ENCODE measurements at regions not wholly inside any gene's neighbourhood (a gene's known extent, or its start where the extent isn't known, plus 50 kb on each side); places are given as distances from the start of the nearest gene placed in this dataset.
"Not testable (repeated sequence)": the region's sequence is repeated elsewhere in the genome, so short reads cannot be mapped to it uniquely, and the experiment has no call there.

GRCh38 chr14:89473569-89473968 lies 56.5 kb upstream of the FOXN3 start:
- no peak for DNase-seq (ENCODE audit: low spot score in 2 of 2)
- WGBS, 2 donors = 67 to 68% methylated on average over 2 of the region's 2 CpGs
- H3K4me1 ChIP-seq = peaks cover 0 to 13% (median 0%) of the 10 kb centered on the region in 4 donors
- no peak overlapping the region for H3K27ac ChIP-seq
- H3K27me3 ChIP-seq = no peaks in the 10 kb centered on the region
- no peak overlapping the region for H3K4me3 ChIP-seq
- no peaks in the 10 kb centered on the region for H3K36me3 ChIP-seq
- H3K9me3 ChIP-seq = no peaks in the 10 kb centered on the region
- no peak for TF ChIP-seq CTCF (IDR thresholded peaks at IDR 0.05)
- no peak for TF ChIP-seq POLR2A (IDR thresholded peaks at IDR 0.05)
- TF ChIP-seq EP300 (IDR thresholded peaks at IDR 0.05) = no peak

GRCh38 chr14:89470401-89470800 lies 53.4 kb upstream of the FOXN3 start:
- WGBS, 2 donors = 88 to 93% methylated on average over 6 of the region's 6 CpGs
- Histone ChIP-seq H3K27ac (no peak overlapping the region), H3K4me3 (no peak overlapping the region), H3K9me3 (peaks cover 0 to under 1% (median 0%) of the 10 kb centered on the region in 4 donors), H3K27me3 (no peaks in the 10 kb centered on the region), H3K36me3 (no peaks in the 10 kb centered on the region), H3K4me1 (peaks cover 0 to 6% (median 0%) of the 10 kb centered on the region in 4 donors)
- TF ChIP-seq POLR2A (IDR thresholded peaks at IDR 0.05) (no peak), CTCF (IDR thresholded peaks at IDR 0.05) (no peak), EP300 (IDR thresholded peaks at IDR 0.05) (no peak)
- DNase-seq (ENCODE audit: low spot score in 2 of 2) = no peak

- H3K4me1 ChIP-seq = peaks cover 0 to 6% (median 0%) of the 10 kb centered on the region in 4 donors
- H3K4me3 ChIP-seq = no peak overlapping the region
- H3K36me3 ChIP-seq = no peaks in the 10 kb centered on the region
- TF ChIP-seq CTCF (IDR thresholded peaks at IDR 0.05) (no peak), EP300 (IDR thresholded peaks at IDR 0.05) (no peak), POLR2A (IDR thresholded peaks at IDR 0.05) (no peak)
- no peaks in the 10 kb centered on the region for H3K27me3 ChIP-seq
- peaks cover 0 to 3% (median 0%) of the 10 kb centered on the region in 4 donors for H3K9me3 ChIP-seq
- WGBS, 2 donors = 76 to 86% methylated on average over 17 to 18 of the region's 18 CpGs
- H3K27ac ChIP-seq = no peak overlapping the region
- DNase-seq (ENCODE audit: low spot score in 2 of 2) = no peak
These were observed 52.5 kb upstream of the FOXN3 start for GRCh38 chr14:89469210-89470198.

- Histone ChIP-seq H3K4me1 (peaks cover 0 to 6% (median 0%) of the 10 kb centered on the region in 4 donors), H3K36me3 (no peaks in the 10 kb centered on the region), H3K27ac (no peak overlapping the region), H3K4me3 (no peak overlapping the region), H3K9me3 (peaks cover 0 to 3% (median 0%) of the 10 kb centered on the region in 4 donors), H3K27me3 (no peaks in the 10 kb centered on the region)
- no peak for TF ChIP-seq EP300 (IDR thresholded peaks at IDR 0.05)
- no peak for TF ChIP-seq CTCF (IDR thresholded peaks at IDR 0.05)
- TF ChIP-seq POLR2A (IDR thresholded peaks at IDR 0.05) = no peak
- WGBS, 2 donors = 90 to 94% methylated on average over 6 of the region's 6 CpGs
- no peak for DNase-seq (ENCODE audit: low spot score in 2 of 2)
These were observed 51.5 kb upstream of the FOXN3 start for GRCh38 chr14:89468566-89468965.

- WGBS, 2 donors = 84 to 86% methylated on average over 6 of the region's 6 CpGs
- H3K4me3 ChIP-seq; H3K27me3 ChIP-seq; H3K9me3 ChIP-seq; DNase-seq (ENCODE audit: low spot score in 2 of 2); H3K36me3 ChIP-seq; H3K4me1 ChIP-seq; H3K27ac ChIP-seq: not testable (repeated sequence)
These were observed 51.0 kb upstream of the FOXN3 start for GRCh38 chr14:89468030-89468429.

Measured in tibial nerve (tissue), 4 donors.